Glomerular visceral epithelial cell (primary cell): ENCODE measurements at regions not wholly inside any gene's neighbourhood (a gene's known extent, or its start where the extent isn't known, plus 50 kb on each side); places are given as distances from the start of the nearest gene placed in this dataset.

Experiments
- DNase-seq: peaks from one replicate; pipeline ENCODE4 v3.0.0-alpha.2; 2016; ENCODE audit errors: extremely low spot score

- no peak for DNase-seq
Observed at GRCh38 chr16:62583414-62583813, 547.2 kb upstream of the CDH8 start.

- DNase-seq: no peak
Observed at GRCh38 chr16:62573466-62573865, 537.2 kb upstream of the CDH8 start.

GRCh38 chr16:62568926-62569325 is 532.7 kb upstream of the CDH8 start:
- DNase-seq: no peak

GRCh38 chr16:62565706-62566105 is 529.5 kb upstream of the CDH8 start:
- DNase-seq: no peak

- no peak for DNase-seq
Observed at GRCh38 chr16:62564291-62564690, 528.1 kb upstream of the CDH8 start.

- DNase-seq: no peak
Observed at GRCh38 chr16:62562121-62562520, 525.9 kb upstream of the CDH8 start.

GRCh38 chr16:62549875-62550274 is 513.6 kb upstream of the CDH8 start:
- no peak for DNase-seq

- no peak for DNase-seq
Observed at GRCh38 chr16:62548095-62548494, 511.9 kb upstream of the CDH8 start.

- no peak for DNase-seq
Observed at GRCh38 chr16:62546701-62547100, 510.5 kb upstream of the CDH8 start.

GRCh38 chr16:62545039-62545438 is 508.8 kb upstream of the CDH8 start:
- DNase-seq: no peak

- no peak for DNase-seq
Observed at GRCh38 chr16:62543516-62543915, 507.3 kb upstream of the CDH8 start.

GRCh38 chr16:62539657-62540056 is 503.4 kb upstream of the CDH8 start:
- DNase-seq: no peak

- DNase-seq: no peak
Observed at GRCh38 chr16:62530426-62530825, 494.2 kb upstream of the CDH8 start.

- DNase-seq: no peak
Observed at GRCh38 chr16:62516001-62516400, 479.8 kb upstream of the CDH8 start.

GRCh38 chr16:62503073-62503472 is 466.8 kb upstream of the CDH8 start:
- DNase-seq: no peak

- DNase-seq: no peak
Observed at GRCh38 chr16:62478903-62479458, 442.7 kb upstream of the CDH8 start.

GRCh38 chr16:62477796-62478195 is 441.6 kb upstream of the CDH8 start:
- no peak for DNase-seq

GRCh38 chr16:62475573-62475972 is 439.3 kb upstream of the CDH8 start:
- no peak for DNase-seq

GRCh38 chr16:62462971-62463370 is 426.7 kb upstream of the CDH8 start:
- no peak for DNase-seq

- no peak for DNase-seq
Observed at GRCh38 chr16:62450291-62450690, 414.1 kb upstream of the CDH8 start.

- no peak for DNase-seq
Observed at GRCh38 chr16:62445909-62446308, 409.7 kb upstream of the CDH8 start.

GRCh38 chr16:62424206-62424605 is 388.0 kb upstream of the CDH8 start:
- DNase-seq: no peak

GRCh38 chr16:62408760-62409159 is 372.5 kb upstream of the CDH8 start:
- no peak for DNase-seq

- no peak for DNase-seq
Observed at GRCh38 chr16:62406387-62406786, 370.1 kb upstream of the CDH8 start.
